Gastroesophageal sphincter (tissue), 4 donors: ENCODE measurements at regions not wholly inside any gene's neighbourhood (a gene's known extent, or its start where the extent isn't known, plus 50 kb on each side); places are given as distances from the start of the nearest gene placed in this dataset.

ENCODE experiments used
- ATAC-seq: fragments of 150-250 bp; one replicate; pipeline ENCODE4 v1.9.1; 2016; ENCODE audit warnings: mild to moderate bottlenecking, moderate library complexity
- H3K27ac ChIP-seq, 4 donors: fragments of 200-600 bp; sonication (generic) in 3 of 4; 1 replicate in 3 of 4; 2 replicates in 1 of 4; pipeline ENCODE4 v1.5.1; 2016 to 2019
- H3K27me3 ChIP-seq: fragments of 200-600 bp; sonication (generic); one replicate; pipeline ENCODE4 v1.5.1; 2019
- H3K36me3 ChIP-seq, 2 donors: fragments of 200-600 bp; sonication (generic); one replicate each; pipeline ENCODE4 v1.5.1; 2019; ENCODE audit warnings: control low read depth in 1 of 2
- H3K4me1 ChIP-seq, 3 donors: fragments of 200-600 bp; sonication (generic); 1 replicate in 2 of 3; 2 replicates in 1 of 3; pipeline ENCODE4 v1.5.1; 2016 to 2019; ENCODE audit warnings: control low read depth in 2 of 3
- H3K4me3 ChIP-seq, 2 donors: fragments of 200-600 bp; sonication (generic); one replicate each; pipeline ENCODE4 v1.5.1; 2019; ENCODE audit warnings: mild to moderate bottlenecking in 1 of 2, moderate library complexity in 1 of 2
- H3K9me3 ChIP-seq, 3 donors: fragments of 200-600 bp; sonication (generic); one replicate each; pipeline ENCODE4 v1.5.1; 2017 to 2019; ENCODE audit warnings: control low read depth in 2 of 3
- CTCF ChIP-seq, 4 experiments: fragments of 200-600 bp in 2 of 4; fragments of 450-650 bp in 2 of 4; sonication (generic) in 1 of 4; IDR thresholded peaks; one replicate each; pipeline ENCODE4 v1.5.1; 2017 to 2019; ENCODE audit warnings: antibody characterized with exemption in 4 of 4, mild to moderate bottlenecking in 2 of 4, moderate library complexity in 2 of 4
- EP300 ChIP-seq: sonication (generic); formaldehyde crosslinking; IDR thresholded peaks from one replicate; pipeline ENCODE4 v1.6.1; 2017; ENCODE audit warnings: antibody characterized with exemption, mild to moderate bottlenecking
- POLR2A ChIP-seq, 2 donors: fragments of 450-650 bp; IDR thresholded peaks; one replicate each; pipeline ENCODE4 v1.6.1; 2017; ENCODE audit warnings: antibody characterized with exemption in 2 of 2, mild to moderate bottlenecking in 2 of 2, moderate library complexity in 1 of 2
- POLR2AphosphoS5 ChIP-seq: sonication (generic); formaldehyde crosslinking; IDR thresholded peaks from one replicate; pipeline ENCODE4 v1.6.1; 2017; ENCODE audit warnings: antibody characterized with exemption
- WGBS, 2 donors: methylation state at CpG; one replicate each; pipeline ENCODE4 v1.1.5; 2018; ENCODE audit warnings: low coverage in 1 of 2; 5-methylcytosine and 5-hydroxymethylcytosine counted together

DNA sequence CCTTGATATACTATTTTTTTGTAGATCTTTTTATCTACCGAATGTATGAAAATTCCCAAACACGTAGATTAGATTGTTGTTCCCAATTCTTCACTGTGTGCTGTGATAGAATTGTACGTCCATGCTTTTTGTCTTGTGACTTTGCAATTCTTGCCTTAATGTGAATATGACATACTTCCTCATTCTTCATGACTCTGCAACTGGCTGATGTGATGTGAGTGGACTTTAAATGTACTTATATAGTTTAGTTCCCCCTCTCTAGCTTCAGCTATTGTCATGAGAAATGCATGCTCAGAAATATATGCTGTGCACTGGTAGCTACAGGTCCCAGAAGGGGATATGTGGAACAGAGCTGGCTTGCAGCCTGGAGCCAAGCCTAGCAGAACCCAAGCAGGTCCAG, 89.4 kb downstream of the FTHL17 start:
- 72 to 86% methylated on average over 3 of the region's 3 CpGs for WGBS, 2 donors
- no peak overlapping the region for H3K4me3 ChIP-seq
- H3K36me3 ChIP-seq = no peaks in the 10 kb centered on the region
- H3K27ac ChIP-seq = no peak overlapping the region
- no peak for ATAC-seq
- H3K9me3 ChIP-seq = no peaks in the 10 kb centered on the region
- H3K27me3 ChIP-seq = no peaks in the 10 kb centered on the region
- TF ChIP-seq POLR2AphosphoS5 (no peak), CTCF (IDR thresholded peaks at IDR 0.05) (no peak), POLR2A (IDR thresholded peaks at IDR 0.05) (no peak), EP300 (no peak)
- H3K4me1 ChIP-seq = no peaks in the 10 kb centered on the region

GRCh38 chrX:30981968-30982367, 89.9 kb downstream of the FTHL17 start:
- no peaks in the 10 kb centered on the region for H3K36me3 ChIP-seq
- H3K4me3 ChIP-seq = no peak overlapping the region
- H3K9me3 ChIP-seq = no peaks in the 10 kb centered on the region
- no peak for TF ChIP-seq POLR2A (IDR thresholded peaks at IDR 0.05)
- no peak for TF ChIP-seq POLR2AphosphoS5
- TF ChIP-seq CTCF (IDR thresholded peaks at IDR 0.05) = no peak
- no peak for TF ChIP-seq EP300
- no peak overlapping the region for H3K27ac ChIP-seq
- H3K4me1 ChIP-seq = no peaks in the 10 kb centered on the region
- ATAC-seq = no peak
- 80 to 100% methylated on average over 2 of the region's 2 CpGs for WGBS, 2 donors
- no peaks in the 10 kb centered on the region for H3K27me3 ChIP-seq

GRCh38 chrX:30979271-30979670, 90.2 kb upstream of the TAB3 start:
- H3K36me3 ChIP-seq = no peaks in the 10 kb centered on the region
- H3K9me3 ChIP-seq = no peaks in the 10 kb centered on the region
- no peak for ATAC-seq
- TF ChIP-seq POLR2AphosphoS5 (no peak), EP300 (no peak), POLR2A (IDR thresholded peaks at IDR 0.05) (no peak), CTCF (IDR thresholded peaks at IDR 0.05) (no peak)
- no peaks in the 10 kb centered on the region for H3K4me1 ChIP-seq
- H3K27ac ChIP-seq = no peak overlapping the region
- no peak overlapping the region for H3K4me3 ChIP-seq
- 78 to 100% methylated on average over 1 of the region's 1 CpG for WGBS, 2 donors
- no peaks in the 10 kb centered on the region for H3K27me3 ChIP-seq

DNA sequence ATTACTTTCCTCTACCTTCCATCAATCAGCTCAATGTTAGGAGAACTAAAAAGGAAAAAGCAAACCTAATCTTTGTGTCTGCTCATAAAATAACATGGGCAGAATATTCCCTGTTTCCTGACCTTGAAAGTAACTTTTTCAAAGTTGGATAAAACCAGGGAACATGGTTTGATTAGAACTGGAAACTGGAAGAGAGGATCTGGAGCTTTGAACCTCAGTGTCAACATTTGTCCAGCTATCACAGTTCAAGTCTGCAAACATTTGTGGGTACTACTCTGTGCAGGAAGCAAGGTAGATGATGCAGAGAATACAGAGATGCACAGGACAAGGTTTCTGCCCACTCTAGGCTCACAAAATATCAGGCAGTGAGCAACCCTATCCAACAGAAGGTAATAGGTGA, 86.4 kb upstream of the TAB3 start:
- no peak for ATAC-seq
- no peaks in the 10 kb centered on the region for H3K27me3 ChIP-seq
- H3K36me3 ChIP-seq = no peaks in the 10 kb centered on the region
- H3K4me1 ChIP-seq = no peaks in the 10 kb centered on the region
- H3K4me3 ChIP-seq = no peak overlapping the region
- TF ChIP-seq POLR2A (IDR thresholded peaks at IDR 0.05) = no peak
- TF ChIP-seq POLR2AphosphoS5 = no peak
- no peak for TF ChIP-seq CTCF (IDR thresholded peaks at IDR 0.05)
- TF ChIP-seq EP300 = no peak
- H3K9me3 ChIP-seq = no peaks in the 10 kb centered on the region
- no peak overlapping the region for H3K27ac ChIP-seq

DNA sequence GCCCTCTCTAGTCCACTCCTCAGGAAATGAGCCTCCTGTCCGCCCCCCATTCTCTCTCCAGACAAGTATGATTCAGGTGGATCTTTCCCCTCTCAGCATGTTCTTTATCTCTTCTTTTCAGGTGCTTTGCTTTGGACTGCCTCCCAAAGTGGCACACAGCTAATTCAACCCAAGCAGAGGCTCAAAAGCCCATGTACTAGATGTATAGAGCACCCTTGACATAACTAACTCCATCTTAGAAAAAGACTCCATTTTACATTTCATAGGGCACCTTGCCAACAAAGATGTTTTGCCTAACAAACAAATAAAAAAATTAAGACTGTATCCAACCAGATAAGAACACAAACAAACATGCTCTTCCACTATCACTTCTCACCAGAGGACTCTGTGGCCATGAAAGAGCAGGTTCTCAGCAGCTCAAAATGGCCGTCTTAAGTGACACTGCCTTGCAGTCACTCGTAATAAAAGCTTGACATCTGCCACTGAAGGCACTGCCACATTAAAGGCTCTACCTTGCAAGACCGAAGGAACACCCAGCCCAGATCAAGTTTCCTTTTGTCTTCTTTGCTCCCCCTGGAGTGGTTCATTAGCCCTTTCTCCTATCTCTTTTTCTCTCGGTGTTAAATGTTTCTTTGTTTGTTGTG, 84.9 kb upstream of the TAB3 start:
- H3K4me3 ChIP-seq = no peak overlapping the region
- TF ChIP-seq POLR2AphosphoS5 (no peak), EP300 (no peak), POLR2A (IDR thresholded peaks at IDR 0.05) (no peak), CTCF (IDR thresholded peaks at IDR 0.05) (no peak)
- H3K9me3 ChIP-seq = no peaks in the 10 kb centered on the region
- H3K36me3 ChIP-seq = no peaks in the 10 kb centered on the region
- no peaks in the 10 kb centered on the region for H3K4me1 ChIP-seq
- WGBS, 2 donors = 65 to 77% methylated on average over 4 to 5 of the region's 5 CpGs
- H3K27me3 ChIP-seq = no peaks in the 10 kb centered on the region
- no peak for ATAC-seq
- no peak overlapping the region for H3K27ac ChIP-seq
